ENCODE measurements at regions not wholly inside any gene's neighbourhood (a gene's known extent, or its start where the extent isn't known, plus 50 kb on each side); places are given as distances from the start of the nearest gene placed in this dataset.
A peak's percentile ranks its signal among the peaks of the same experiment; 100 is the strongest.

DNA sequence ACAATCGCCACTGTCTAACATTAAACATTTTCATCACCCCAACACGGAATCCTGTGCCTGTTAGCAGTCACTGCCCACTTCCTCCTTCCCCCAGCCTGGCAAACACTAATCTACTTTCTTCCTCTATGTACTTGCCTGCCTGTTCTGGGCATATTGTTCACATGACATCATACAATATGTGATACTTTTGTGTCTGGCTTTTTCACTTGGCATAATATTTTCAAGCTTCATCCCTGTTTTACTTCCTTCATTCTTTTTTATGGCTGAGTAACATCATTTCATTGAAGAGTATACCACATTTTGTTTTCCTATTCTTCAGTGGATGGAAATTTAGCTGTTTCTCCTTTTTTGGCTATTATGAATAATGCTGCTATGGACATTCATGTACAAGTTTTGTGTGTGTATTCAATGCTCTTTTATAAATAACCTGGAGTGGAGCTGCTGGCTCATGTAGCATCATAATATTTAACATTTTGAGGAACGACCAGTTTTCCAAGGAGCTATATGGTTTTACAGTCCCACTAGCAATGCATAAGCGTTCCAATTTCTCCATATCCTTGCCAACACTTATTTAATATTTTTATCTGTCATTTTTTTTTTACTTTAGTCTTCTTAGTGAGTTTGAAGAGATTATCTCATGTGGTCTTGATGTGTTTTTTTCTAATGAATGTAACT is 360.1 kb downstream of the HDGFL1 start:
- Histone ChIP-seq H2AFZ (ENCODE audit: low read length) (peak overlapping the region; percentile 61), H3K27ac (ENCODE audit: low read depth, low read length) (no peak overlapping the region), H3K9me3 (ENCODE audit: low read depth, low read length) (no peaks in the 10 kb centered on the region), H3K79me2 (ENCODE audit: insufficient read depth, low read length) (no peaks in the 10 kb centered on the region), H3K4me1 (ENCODE audit: insufficient read depth, low read length) (no peaks in the 10 kb centered on the region), H3K4me3 (ENCODE audit: insufficient read depth, low read length) (no peak overlapping the region), H3K4me2 (ENCODE audit: insufficient read depth, low read length) (no peak overlapping the region), H4K20me1 (ENCODE audit: insufficient read depth, low read length) (no peaks in the 10 kb centered on the region), H3K27me3 (ENCODE audit: insufficient read depth, low read length) (no peaks in the 10 kb centered on the region), H3K36me3 (ENCODE audit: insufficient read depth, low read length) (no peaks in the 10 kb centered on the region)
- no peak for TF ChIP-seq CTCF (IDR thresholded peaks at IDR 0.05; ENCODE audit: extremely low read depth, low read depth, low read length)
- no peak for DNase-seq (ENCODE audit: insufficient read length, low spot score, missing footprints)

DNA sequence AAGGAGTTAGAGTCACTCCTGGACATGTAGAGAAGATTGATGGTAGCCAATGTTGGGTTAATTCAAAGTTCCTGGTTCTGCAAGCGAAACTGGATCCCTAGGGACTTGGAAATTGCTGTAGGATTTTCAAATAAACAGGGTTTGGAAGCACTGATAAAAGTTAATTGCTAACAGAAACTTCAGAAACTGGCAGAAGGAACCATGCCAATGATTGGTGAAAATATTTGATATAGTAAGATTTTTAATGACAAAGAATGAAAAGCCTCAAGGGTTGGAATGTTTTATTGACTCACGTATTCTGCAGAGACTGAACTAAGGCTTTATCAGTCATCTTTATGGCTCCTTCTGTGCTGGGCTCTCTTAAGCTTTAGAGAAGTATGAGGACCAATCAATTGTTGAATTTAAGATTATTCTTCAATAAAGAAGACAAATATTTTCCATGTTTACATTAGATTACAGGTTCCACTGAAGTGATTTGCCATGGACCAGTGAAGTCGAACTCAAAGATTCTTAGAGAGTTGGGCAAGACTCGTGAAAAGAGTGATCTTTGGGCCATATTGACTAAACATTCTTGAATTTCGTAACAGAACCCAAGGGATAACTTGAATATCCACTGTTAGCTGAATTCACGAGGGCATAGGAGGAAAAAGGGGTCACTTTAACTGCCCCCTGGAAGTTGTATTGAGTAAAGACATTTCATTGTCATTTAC is 371.4 kb downstream of the HDGFL1 start:
- Histone ChIP-seq H3K4me1 (ENCODE audit: insufficient read depth, low read length) (peaks cover 5% of the 10 kb centered on the region), H3K79me2 (ENCODE audit: insufficient read depth, low read length) (no peaks in the 10 kb centered on the region), H3K27ac (ENCODE audit: low read depth, low read length) (no peak overlapping the region), H3K36me3 (ENCODE audit: insufficient read depth, low read length) (no peaks in the 10 kb centered on the region), H3K4me3 (ENCODE audit: insufficient read depth, low read length) (no peak overlapping the region), H3K9me3 (ENCODE audit: low read depth, low read length) (no peaks in the 10 kb centered on the region), H4K20me1 (ENCODE audit: insufficient read depth, low read length) (no peaks in the 10 kb centered on the region), H3K4me2 (ENCODE audit: insufficient read depth, low read length) (no peak overlapping the region), H3K27me3 (ENCODE audit: insufficient read depth, low read length) (no peaks in the 10 kb centered on the region), H2AFZ (ENCODE audit: low read length) (no peak overlapping the region)
- no peak for TF ChIP-seq CTCF (IDR thresholded peaks at IDR 0.05; ENCODE audit: extremely low read depth, low read depth, low read length)
- peak; percentile 30 for DNase-seq (ENCODE audit: insufficient read length, low spot score, missing footprints)

GRCh38 chr6:22942403-22942802 is 373.0 kb downstream of the HDGFL1 start:
- Histone ChIP-seq H3K36me3 (ENCODE audit: insufficient read depth, low read length) (no peaks in the 10 kb centered on the region), H3K27ac (ENCODE audit: low read depth, low read length) (no peak overlapping the region), H2AFZ (ENCODE audit: low read length) (no peak overlapping the region), H4K20me1 (ENCODE audit: insufficient read depth, low read length) (no peaks in the 10 kb centered on the region), H3K9me3 (ENCODE audit: low read depth, low read length) (no peaks in the 10 kb centered on the region), H3K4me3 (ENCODE audit: insufficient read depth, low read length) (no peak overlapping the region), H3K79me2 (ENCODE audit: insufficient read depth, low read length) (no peaks in the 10 kb centered on the region), H3K4me1 (ENCODE audit: insufficient read depth, low read length) (peaks cover 5% of the 10 kb centered on the region), H3K4me2 (ENCODE audit: insufficient read depth, low read length) (no peak overlapping the region), H3K27me3 (ENCODE audit: insufficient read depth, low read length) (no peaks in the 10 kb centered on the region)
- no peak for DNase-seq (ENCODE audit: insufficient read length, low spot score, missing footprints)
- no peak for TF ChIP-seq CTCF (IDR thresholded peaks at IDR 0.05; ENCODE audit: extremely low read depth, low read depth, low read length)

- Histone ChIP-seq H3K27me3 (ENCODE audit: insufficient read depth, low read length) (no peaks in the 10 kb centered on the region), H3K36me3 (ENCODE audit: insufficient read depth, low read length) (no peaks in the 10 kb centered on the region), H3K4me1 (ENCODE audit: insufficient read depth, low read length) (peaks cover 5% of the 10 kb centered on the region), H2AFZ (ENCODE audit: low read length) (no peak overlapping the region), H4K20me1 (ENCODE audit: insufficient read depth, low read length) (no peaks in the 10 kb centered on the region), H3K79me2 (ENCODE audit: insufficient read depth, low read length) (no peaks in the 10 kb centered on the region), H3K9me3 (ENCODE audit: low read depth, low read length) (no peaks in the 10 kb centered on the region), H3K27ac (ENCODE audit: low read depth, low read length) (no peak overlapping the region), H3K4me2 (ENCODE audit: insufficient read depth, low read length) (no peak overlapping the region), H3K4me3 (ENCODE audit: insufficient read depth, low read length) (no peak overlapping the region)
- no peak for DNase-seq (ENCODE audit: insufficient read length, low spot score, missing footprints)
- TF ChIP-seq CTCF (IDR thresholded peaks at IDR 0.05; ENCODE audit: extremely low read depth, low read depth, low read length), result no peak
Observed at GRCh38 chr6:22943327-22943726, 374.0 kb downstream of the HDGFL1 start.

Data from osteoblast (primary cell).